ENCODE measurements at regions not wholly inside any gene's neighbourhood (a gene's known extent, or its start where the extent isn't known, plus 50 kb on each side); places are given as distances from the start of the nearest gene placed in this dataset.

DNA sequence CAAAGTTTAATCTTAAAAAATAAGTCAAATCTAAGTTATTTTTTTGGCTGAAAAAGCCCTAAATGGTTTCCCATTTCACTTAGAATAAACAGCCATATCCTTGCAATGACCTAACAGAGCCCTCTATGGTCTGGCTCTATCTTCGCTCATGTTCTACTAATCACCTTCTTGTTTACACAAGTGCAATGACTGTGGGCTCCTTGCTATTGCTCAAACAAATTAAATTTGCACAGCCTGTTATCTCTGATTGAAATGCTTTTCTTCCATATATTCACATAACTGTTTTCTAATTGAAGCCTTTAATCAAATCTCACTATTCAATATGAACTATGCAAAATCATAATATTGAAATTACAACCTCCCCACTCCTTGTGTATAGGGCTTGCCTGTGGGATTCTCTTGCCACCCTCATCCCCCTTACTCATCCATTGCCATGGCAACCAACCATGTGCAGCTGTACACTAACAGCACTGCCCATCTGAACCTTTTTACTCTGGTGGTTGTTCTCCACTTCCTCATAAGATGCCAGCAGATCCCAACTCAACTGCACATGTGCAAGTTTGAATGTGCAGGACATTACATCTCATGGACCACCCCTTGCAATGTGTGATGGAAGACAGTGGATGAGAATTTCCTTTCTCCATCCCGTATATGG, 1083.2 kb downstream of the SOCS6 start:
- TF ChIP-seq SMAD4 (CRISPR knock-in tag; IDR thresholded peaks at IDR 0.05), result no peak
- TF ChIP-seq, protein P1, sequence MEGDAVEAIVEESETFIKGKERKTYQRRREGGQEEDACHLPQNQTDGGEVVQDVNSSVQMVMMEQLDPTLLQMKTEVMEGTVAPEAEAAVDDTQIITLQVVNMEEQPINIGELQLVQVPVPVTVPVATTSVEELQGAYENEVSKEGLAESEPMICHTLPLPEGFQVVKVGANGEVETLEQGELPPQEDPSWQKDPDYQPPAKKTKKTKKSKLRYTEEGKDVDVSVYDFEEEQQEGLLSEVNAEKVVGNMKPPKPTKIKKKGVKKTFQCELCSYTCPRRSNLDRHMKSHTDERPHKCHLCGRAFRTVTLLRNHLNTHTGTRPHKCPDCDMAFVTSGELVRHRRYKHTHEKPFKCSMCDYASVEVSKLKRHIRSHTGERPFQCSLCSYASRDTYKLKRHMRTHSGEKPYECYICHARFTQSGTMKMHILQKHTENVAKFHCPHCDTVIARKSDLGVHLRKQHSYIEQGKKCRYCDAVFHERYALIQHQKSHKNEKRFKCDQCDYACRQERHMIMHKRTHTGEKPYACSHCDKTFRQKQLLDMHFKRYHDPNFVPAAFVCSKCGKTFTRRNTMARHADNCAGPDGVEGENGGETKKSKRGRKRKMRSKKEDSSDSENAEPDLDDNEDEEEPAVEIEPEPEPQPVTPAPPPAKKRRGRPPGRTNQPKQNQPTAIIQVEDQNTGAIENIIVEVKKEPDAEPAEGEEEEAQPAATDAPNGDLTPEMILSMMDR (IDR thresholded peaks at IDR 0.05), result no peak
- TF ChIP-seq, protein P2, sequence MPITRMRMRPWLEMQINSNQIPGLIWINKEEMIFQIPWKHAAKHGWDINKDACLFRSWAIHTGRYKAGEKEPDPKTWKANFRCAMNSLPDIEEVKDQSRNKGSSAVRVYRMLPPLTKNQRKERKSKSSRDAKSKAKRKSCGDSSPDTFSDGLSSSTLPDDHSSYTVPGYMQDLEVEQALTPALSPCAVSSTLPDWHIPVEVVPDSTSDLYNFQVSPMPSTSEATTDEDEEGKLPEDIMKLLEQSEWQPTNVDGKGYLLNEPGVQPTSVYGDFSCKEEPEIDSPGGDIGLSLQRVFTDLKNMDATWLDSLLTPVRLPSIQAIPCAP (CRISPR knock-in tag; IDR thresholded peaks at IDR 0.05), result no peak
- TF ChIP-seq, protein P3, sequence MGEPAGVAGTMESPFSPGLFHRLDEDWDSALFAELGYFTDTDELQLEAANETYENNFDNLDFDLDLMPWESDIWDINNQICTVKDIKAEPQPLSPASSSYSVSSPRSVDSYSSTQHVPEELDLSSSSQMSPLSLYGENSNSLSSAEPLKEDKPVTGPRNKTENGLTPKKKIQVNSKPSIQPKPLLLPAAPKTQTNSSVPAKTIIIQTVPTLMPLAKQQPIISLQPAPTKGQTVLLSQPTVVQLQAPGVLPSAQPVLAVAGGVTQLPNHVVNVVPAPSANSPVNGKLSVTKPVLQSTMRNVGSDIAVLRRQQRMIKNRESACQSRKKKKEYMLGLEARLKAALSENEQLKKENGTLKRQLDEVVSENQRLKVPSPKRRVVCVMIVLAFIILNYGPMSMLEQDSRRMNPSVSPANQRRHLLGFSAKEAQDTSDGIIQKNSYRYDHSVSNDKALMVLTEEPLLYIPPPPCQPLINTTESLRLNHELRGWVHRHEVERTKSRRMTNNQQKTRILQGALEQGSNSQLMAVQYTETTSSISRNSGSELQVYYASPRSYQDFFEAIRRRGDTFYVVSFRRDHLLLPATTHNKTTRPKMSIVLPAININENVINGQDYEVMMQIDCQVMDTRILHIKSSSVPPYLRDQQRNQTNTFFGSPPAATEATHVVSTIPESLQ (CRISPR knock-in tag; IDR thresholded peaks at IDR 0.05), result no peak
- TF ChIP-seq, protein P4, sequence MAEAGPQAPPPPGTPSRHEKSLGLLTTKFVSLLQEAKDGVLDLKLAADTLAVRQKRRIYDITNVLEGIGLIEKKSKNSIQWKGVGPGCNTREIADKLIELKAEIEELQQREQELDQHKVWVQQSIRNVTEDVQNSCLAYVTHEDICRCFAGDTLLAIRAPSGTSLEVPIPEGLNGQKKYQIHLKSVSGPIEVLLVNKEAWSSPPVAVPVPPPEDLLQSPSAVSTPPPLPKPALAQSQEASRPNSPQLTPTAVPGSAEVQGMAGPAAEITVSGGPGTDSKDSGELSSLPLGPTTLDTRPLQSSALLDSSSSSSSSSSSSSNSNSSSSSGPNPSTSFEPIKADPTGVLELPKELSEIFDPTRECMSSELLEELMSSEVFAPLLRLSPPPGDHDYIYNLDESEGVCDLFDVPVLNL (CRISPR knock-in tag; IDR thresholded peaks at IDR 0.05; ENCODE audit: borderline replicate concordance, low read depth), result no peak
